VCaP (cell line): ENCODE measurements at regions not wholly inside any gene's neighbourhood (a gene's known extent, or its start where the extent isn't known, plus 50 kb on each side); places are given as distances from the start of the nearest gene placed in this dataset.
"Not testable (repeated sequence)": the region's sequence is repeated elsewhere in the genome, so short reads cannot be mapped to it uniquely, and the experiment has no call there.

Source experiments
- H3K27ac ChIP-seq: fragments of 450-650 bp; 2 replicates; pipeline ENCODE4 v1.5.1; 2017
- CTCF ChIP-seq: fragments of 450-650 bp; conservative IDR thresholded peaks from 2 replicates; pipeline ENCODE4 v1.5.1; 2017; ENCODE audit warnings: mild to moderate bottlenecking, moderate library complexity

- H3K27ac ChIP-seq = no peak overlapping the region
- no peak for TF ChIP-seq CTCF
Observed at GRCh38 chr11:81967242-81967641, 766.4 kb downstream of the FAM181B start.

- no peak overlapping the region for H3K27ac ChIP-seq
- TF ChIP-seq CTCF = no peak
Observed at GRCh38 chr11:81966340-81966739, 767.3 kb downstream of the FAM181B start.

- H3K27ac ChIP-seq = no peak overlapping the region
- TF ChIP-seq CTCF = peak; percentile 50
Observed at GRCh38 chr11:81963018-81963417, 770.6 kb downstream of the FAM181B start.

- peak overlapping the region; percentile 2; the same call in 1 of the 2 replicates for H3K27ac ChIP-seq
- no peak for TF ChIP-seq CTCF
Observed at GRCh38 chr11:81960443-81960842, 773.2 kb downstream of the FAM181B start.

GRCh38 chr11:81959341-81959740 lies 774.3 kb downstream of the FAM181B start:
- peak overlapping the region; percentile 56 for H3K27ac ChIP-seq
- no peak for TF ChIP-seq CTCF

- H3K27ac ChIP-seq = not testable (repeated sequence)
Observed at GRCh38 chr11:81954301-81954700, 779.4 kb downstream of the FAM181B start.

- no peak overlapping the region for H3K27ac ChIP-seq
- TF ChIP-seq CTCF = no peak
Observed at GRCh38 chr11:81946831-81947230, 786.8 kb downstream of the FAM181B start.

- TF ChIP-seq CTCF = no peak
- H3K27ac ChIP-seq = no peak overlapping the region
Observed at GRCh38 chr11:81942646-81943045, 791.0 kb downstream of the FAM181B start.
